HG03066 (cell line): ENCODE measurements at regions not wholly inside any gene's neighbourhood (a gene's known extent, or its start where the extent isn't known, plus 50 kb on each side); places are given as distances from the start of the nearest gene placed in this dataset.

ENCODE experiments used
- ATAC-seq: cut with Tn5 transposase; IDR thresholded peaks from one replicate; pipeline ENCODE4 v1.9.1; 2021; ENCODE audit warnings: low read depth; ENCODE audit not compliant: unreplicated experiment

- no peak for ATAC-seq
Observed at GRCh38 chr4:162675661-162676060, 491.0 kb downstream of the NAF1 start.

DNA sequence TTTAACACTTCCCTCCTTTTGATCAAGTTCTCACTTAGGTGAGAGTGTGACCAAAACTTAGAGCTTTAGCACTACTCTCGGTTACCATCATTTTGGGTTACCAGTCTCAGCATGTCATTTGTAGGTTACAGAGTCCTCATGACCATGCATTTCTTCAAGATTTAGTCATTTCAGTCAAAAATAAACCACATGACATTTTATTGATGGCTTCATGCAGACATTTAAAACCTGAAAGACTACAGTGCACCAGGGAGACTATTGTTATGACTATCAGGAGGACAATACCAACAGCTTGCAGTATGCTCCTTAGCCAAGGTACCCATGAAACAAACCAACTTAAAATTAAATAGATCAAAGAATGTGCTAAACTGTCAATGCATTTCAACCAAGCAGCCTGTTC lies 498.1 kb upstream of the FSTL5 start:
- ATAC-seq: no peak

- ATAC-seq: no peak
Observed at GRCh38 chr4:162659716-162660115, 495.9 kb upstream of the FSTL5 start.

DNA sequence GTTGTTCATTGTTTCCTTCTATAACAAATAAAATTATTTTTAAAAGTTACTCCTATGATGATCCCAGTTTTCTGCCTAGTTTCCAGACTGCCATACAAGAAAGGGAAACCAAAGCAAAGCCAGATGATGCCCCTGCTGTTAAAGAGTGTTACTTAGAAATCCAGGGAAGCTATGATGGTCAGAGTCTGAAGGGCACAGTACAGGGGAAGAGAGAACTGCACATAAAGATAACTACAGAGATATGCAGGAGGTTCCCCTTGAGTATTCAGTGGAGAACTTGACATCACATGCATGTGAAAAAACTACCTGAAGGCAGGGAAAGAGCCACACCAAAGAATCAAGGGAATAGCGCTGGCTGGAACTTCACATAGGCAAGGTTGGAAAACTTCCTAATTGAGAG lies 494.2 kb upstream of the FSTL5 start:
- ATAC-seq: no peak

DNA sequence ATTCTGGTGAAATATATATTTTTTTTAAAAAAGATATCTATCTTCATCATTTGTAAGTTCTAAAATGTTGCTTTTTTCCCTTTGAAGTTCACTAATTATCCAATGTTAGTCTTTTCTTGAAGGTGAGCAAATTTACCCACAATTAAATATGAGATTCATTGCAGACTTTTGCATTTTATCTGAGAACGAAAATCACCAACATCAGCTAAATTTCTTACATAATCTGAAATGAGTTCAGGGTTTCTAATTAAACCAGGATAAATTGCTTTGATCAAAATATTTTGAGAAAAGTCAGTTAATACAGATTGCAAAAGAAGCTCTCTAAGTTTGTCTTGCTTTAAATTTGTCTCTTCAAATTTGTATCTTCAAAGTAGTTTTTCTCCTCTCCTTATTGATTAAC lies 486.4 kb upstream of the FSTL5 start:
- no peak for ATAC-seq

DNA sequence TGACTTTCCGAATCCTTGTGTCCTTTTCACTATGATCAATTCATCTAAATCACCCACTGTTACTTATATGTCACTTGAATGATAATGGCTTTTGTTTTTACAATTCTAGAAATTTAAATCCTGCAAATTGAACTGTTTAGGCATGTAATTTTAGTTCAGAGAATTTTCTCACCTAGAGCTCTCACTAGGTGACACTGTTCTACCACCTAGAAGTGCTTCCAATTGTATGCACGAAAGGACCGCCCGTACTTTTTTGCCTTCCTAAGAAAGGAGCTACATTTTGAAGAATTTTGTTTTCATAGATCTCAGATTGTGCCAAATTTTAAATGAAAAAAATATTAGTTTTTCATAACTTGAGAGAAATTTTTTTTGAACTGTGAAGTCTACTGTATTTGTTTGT lies 481.6 kb upstream of the FSTL5 start:
- ATAC-seq: no peak

DNA sequence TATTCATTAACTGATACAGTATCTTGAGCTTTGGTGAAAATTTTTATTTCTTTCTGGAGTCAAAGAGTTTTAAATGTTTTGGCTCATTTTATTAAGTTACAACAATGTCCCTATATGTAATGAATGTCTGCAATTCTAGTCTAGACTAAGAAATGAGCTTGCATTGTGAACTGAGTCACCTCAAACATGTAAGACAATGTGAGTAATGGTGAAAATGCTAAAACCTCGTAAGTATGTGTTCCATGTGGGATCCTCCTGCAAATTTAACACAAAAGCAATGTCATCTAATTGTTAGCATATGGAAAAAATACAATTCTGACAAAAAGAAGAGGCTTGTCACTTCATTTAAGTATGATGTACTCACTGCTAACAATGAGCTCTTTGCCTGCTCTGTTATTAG lies 480.5 kb upstream of the FSTL5 start:
- no peak for ATAC-seq

GRCh38 chr4:162640152-162640551 lies 476.4 kb upstream of the FSTL5 start:
- ATAC-seq: no peak

DNA sequence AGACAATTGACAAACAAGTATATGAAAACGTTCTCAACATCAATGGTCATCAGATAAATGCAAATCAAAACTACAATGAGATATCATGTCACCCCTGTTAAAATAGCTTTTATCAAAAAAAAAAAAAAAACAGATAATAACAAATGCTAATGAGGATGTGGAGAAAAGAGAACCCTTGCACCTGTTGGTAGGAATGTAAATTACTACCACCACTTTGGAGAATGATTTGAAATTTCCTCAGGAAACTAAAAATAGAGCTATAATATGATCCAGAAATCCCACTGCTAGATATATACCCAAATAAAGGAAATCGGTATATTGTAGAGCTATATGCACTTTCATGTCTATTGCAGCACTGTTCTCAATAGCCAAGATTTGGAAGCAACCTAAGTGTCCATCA lies 470.6 kb upstream of the FSTL5 start:
- no peak for ATAC-seq

DNA sequence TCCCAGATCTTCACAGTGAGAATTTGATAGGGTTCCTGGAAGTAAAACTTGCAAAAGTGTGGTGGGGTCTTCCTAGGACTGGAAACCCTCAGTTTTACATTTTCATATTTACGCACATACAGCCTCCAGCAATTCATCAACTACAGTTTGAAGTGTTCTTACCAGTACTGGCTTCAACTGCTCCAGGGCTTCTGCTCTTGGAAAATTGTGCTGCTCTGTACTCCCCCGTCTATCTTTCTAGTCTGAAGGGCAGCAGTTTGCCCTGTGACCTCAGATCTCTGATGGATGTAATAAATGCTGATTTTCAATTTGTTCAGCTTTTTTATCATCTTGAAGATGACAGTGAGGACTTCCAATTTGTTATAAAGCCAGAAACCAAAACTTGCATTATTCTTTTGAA lies 458.9 kb upstream of the FSTL5 start:
- no peak for ATAC-seq

GRCh38 chr4:162610116-162610515 lies 446.3 kb upstream of the FSTL5 start:
- ATAC-seq: no peak

DNA sequence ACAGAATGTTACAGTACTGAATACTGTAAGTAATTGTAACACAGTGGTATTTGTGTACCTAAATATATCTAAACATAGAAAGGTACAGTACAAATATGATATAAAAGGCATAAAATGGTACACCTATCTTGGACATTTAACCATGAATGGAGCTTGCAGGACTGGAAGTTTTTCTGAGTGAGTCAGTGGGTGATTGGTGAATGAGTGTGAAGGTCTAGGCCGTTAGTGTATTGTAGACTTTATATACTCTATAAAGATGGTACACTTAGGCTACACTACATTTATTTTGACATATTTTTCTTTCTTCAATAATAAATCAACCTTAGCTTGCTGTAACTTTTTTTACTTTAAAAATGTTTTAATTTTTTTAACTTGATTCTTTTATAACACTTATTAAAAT lies 422.5 kb upstream of the FSTL5 start:
- ATAC-seq: no peak

DNA sequence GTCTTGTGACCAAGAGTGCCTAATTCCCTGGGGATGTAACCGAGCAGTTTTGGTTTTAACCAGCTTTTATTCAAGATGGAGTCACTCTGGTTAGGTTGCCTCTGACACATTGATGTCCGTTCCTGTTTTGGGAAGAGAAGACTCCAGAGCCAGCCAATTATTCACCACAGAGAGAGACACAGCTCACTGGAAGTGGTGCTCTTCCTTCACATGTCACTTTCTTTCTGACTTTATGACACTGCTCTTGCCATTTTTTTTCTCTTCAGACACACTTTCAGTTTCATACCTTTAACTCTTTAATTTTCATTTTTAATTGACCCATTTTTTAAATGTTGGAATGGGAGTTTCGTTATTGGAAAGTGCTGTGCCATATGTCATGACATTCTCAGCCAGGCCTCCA lies 418.4 kb upstream of the FSTL5 start:
- no peak for ATAC-seq

GRCh38 chr4:162565730-162566129 lies 401.9 kb upstream of the FSTL5 start:
- no peak for ATAC-seq

GRCh38 chr4:162560073-162560472 lies 396.3 kb upstream of the FSTL5 start:
- ATAC-seq: no peak

DNA sequence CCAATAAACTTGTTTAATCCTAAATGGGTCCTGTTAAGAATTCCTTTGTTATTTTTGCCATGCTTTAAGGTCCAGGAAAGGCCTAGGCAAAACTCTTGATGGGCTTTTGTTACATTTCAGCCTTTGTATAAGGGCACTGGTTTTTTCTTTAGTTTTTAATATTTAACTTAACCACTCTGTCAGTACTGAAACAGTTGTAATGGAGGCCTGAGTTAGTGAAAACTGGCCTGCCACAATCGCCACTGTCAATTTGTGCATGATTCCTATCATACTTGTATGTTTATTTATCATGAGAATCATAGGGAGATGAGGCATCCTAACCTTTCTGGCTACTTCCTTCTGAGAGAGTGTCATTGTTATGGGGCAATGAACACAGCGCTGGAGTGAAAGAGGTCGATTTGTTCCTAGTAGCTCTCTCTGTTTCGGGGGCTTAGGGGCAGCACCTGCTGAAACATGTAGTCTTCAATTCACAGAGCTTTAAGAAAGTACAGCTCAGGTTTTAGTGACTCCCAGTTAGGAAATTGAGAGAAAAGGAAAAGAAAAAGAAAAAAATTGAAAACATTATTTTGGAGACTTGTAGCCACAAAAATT lies 393.8 kb upstream of the FSTL5 start:
- peak; percentile 60 for ATAC-seq

- ATAC-seq: no peak
Observed at GRCh38 chr4:162535121-162535520, 371.3 kb upstream of the FSTL5 start.

- ATAC-seq: no peak
Observed at GRCh38 chr4:162523171-162523570, 359.4 kb upstream of the FSTL5 start.

- no peak for ATAC-seq
Observed at GRCh38 chr4:162522724-162523123, 358.9 kb upstream of the FSTL5 start.

GRCh38 chr4:162510937-162511336 lies 347.1 kb upstream of the FSTL5 start:
- ATAC-seq: no peak

DNA sequence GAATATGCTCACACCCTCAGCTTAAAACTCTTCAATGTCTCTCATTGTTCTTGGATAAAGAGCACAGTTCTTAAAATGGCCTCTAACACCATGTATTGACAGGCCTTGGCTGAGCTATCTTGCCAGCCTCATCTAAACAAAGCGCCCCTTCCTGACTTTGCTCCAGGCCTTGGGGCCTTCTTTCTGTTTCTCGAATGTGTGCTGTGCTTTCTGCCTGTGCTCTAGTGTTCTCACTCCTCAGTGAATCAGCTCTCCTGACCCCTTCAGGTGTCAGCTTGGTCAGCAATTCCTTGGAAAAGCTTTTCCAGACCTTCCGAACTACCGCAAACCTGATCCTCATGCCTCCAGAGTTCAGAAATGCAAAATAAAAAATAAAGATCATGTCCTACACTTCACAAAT lies 346.3 kb upstream of the FSTL5 start:
- no peak for ATAC-seq

GRCh38 chr4:162509333-162509732 lies 345.5 kb upstream of the FSTL5 start:
- ATAC-seq: no peak

- no peak for ATAC-seq
Observed at GRCh38 chr4:162506253-162506652, 342.5 kb upstream of the FSTL5 start.
